ENCODE measurements at regions not wholly inside any gene's neighbourhood (a gene's known extent, or its start where the extent isn't known, plus 50 kb on each side); places are given as distances from the start of the nearest gene placed in this dataset.

- H3K27me3 ChIP-seq (ENCODE audit: control insufficient read depth, insufficient read depth, low read length) = no peaks in the 10 kb centered on the region
- H3K4me1 ChIP-seq (ENCODE audit: control insufficient read depth, insufficient read depth, low read length) = no peaks in the 10 kb centered on the region
- H3K27ac ChIP-seq (ENCODE audit: low read depth, low read length) = no peak overlapping the region
- DNase-seq (ENCODE audit: low read depth in 4 of 6, low spot score in 6 of 6) = peak in 1 of 6 donors; percentile 44
- H3K4me3 ChIP-seq (ENCODE audit: low read depth, low read length) = no peak overlapping the region
- no peaks in the 10 kb centered on the region for H3K9me3 ChIP-seq (ENCODE audit: control insufficient read depth, insufficient read depth, low read length)
- no CpG with 5 or more reads among the region's 1 CpG for WGBS (ENCODE audit: insufficient coverage)
- no peaks in the 10 kb centered on the region for H3K36me3 ChIP-seq (ENCODE audit: control insufficient read depth, insufficient read depth, low read length)
These were observed 256.0 kb upstream of the FLRT2 start for GRCh38 chr14:85273952-85274351.

GRCh38 chr14:85276161-85276978, 253.6 kb upstream of the FLRT2 start:
- WGBS (ENCODE audit: insufficient coverage) = 94% methylated on average over 2 of the region's 5 CpGs
- Histone ChIP-seq H3K4me3 (ENCODE audit: low read depth, low read length) (no peak overlapping the region), H3K4me1 (ENCODE audit: control insufficient read depth, insufficient read depth, low read length) (no peaks in the 10 kb centered on the region), H3K9me3 (ENCODE audit: control insufficient read depth, insufficient read depth, low read length) (no peaks in the 10 kb centered on the region), H3K27me3 (ENCODE audit: control insufficient read depth, insufficient read depth, low read length) (no peaks in the 10 kb centered on the region), H3K27ac (ENCODE audit: low read depth, low read length) (no peak overlapping the region), H3K36me3 (ENCODE audit: control insufficient read depth, insufficient read depth, low read length) (no peaks in the 10 kb centered on the region)
- peak in 1 of 6 donors; percentile 74 for DNase-seq (ENCODE audit: low read depth in 4 of 6, low spot score in 6 of 6)

- Histone ChIP-seq H3K9me3 (ENCODE audit: control insufficient read depth, insufficient read depth, low read length) (no peaks in the 10 kb centered on the region), H3K36me3 (ENCODE audit: control insufficient read depth, insufficient read depth, low read length) (no peaks in the 10 kb centered on the region), H3K4me1 (ENCODE audit: control insufficient read depth, insufficient read depth, low read length) (no peaks in the 10 kb centered on the region), H3K27ac (ENCODE audit: low read depth, low read length) (no peak overlapping the region), H3K27me3 (ENCODE audit: control insufficient read depth, insufficient read depth, low read length) (no peaks in the 10 kb centered on the region), H3K4me3 (ENCODE audit: low read depth, low read length) (no peak overlapping the region)
- no CpG with 5 or more reads among the region's 2 CpGs for WGBS (ENCODE audit: insufficient coverage)
- DNase-seq (ENCODE audit: low read depth in 4 of 6, low spot score in 6 of 6) = no peak
These were observed 253.0 kb upstream of the FLRT2 start for GRCh38 chr14:85276979-85277228.

GRCh38 chr14:85279407-85279806, 250.5 kb upstream of the FLRT2 start:
- no peaks in the 10 kb centered on the region for H3K9me3 ChIP-seq (ENCODE audit: control insufficient read depth, insufficient read depth, low read length)
- no peak overlapping the region for H3K4me3 ChIP-seq (ENCODE audit: low read depth, low read length)
- H3K27me3 ChIP-seq (ENCODE audit: control insufficient read depth, insufficient read depth, low read length) = no peaks in the 10 kb centered on the region
- H3K36me3 ChIP-seq (ENCODE audit: control insufficient read depth, insufficient read depth, low read length) = no peaks in the 10 kb centered on the region
- WGBS (ENCODE audit: insufficient coverage) = no CpG with 5 or more reads among the region's 1 CpG
- no peaks in the 10 kb centered on the region for H3K4me1 ChIP-seq (ENCODE audit: control insufficient read depth, insufficient read depth, low read length)
- no peak for DNase-seq (ENCODE audit: low read depth in 4 of 6, low spot score in 6 of 6)
- H3K27ac ChIP-seq (ENCODE audit: low read depth, low read length) = no peak overlapping the region

GRCh38 chr14:85280074-85280473, 249.9 kb upstream of the FLRT2 start:
- H3K27me3 ChIP-seq (ENCODE audit: control insufficient read depth, insufficient read depth, low read length) = no peaks in the 10 kb centered on the region
- H3K4me1 ChIP-seq (ENCODE audit: control insufficient read depth, insufficient read depth, low read length) = no peaks in the 10 kb centered on the region
- H3K36me3 ChIP-seq (ENCODE audit: control insufficient read depth, insufficient read depth, low read length) = no peaks in the 10 kb centered on the region
- H3K27ac ChIP-seq (ENCODE audit: low read depth, low read length) = no peak overlapping the region
- H3K9me3 ChIP-seq (ENCODE audit: control insufficient read depth, insufficient read depth, low read length) = no peaks in the 10 kb centered on the region
- no peak for DNase-seq (ENCODE audit: low read depth in 4 of 6, low spot score in 6 of 6)
- H3K4me3 ChIP-seq (ENCODE audit: low read depth, low read length) = no peak overlapping the region
- WGBS (ENCODE audit: insufficient coverage) = 93% methylated on average over 2 of the region's 2 CpGs

GRCh38 chr14:85281921-85282320, 248.0 kb upstream of the FLRT2 start:
- Histone ChIP-seq H3K4me3 (ENCODE audit: low read depth, low read length) (no peak overlapping the region), H3K27me3 (ENCODE audit: control insufficient read depth, insufficient read depth, low read length) (no peaks in the 10 kb centered on the region), H3K36me3 (ENCODE audit: control insufficient read depth, insufficient read depth, low read length) (no peaks in the 10 kb centered on the region), H3K9me3 (ENCODE audit: control insufficient read depth, insufficient read depth, low read length) (no peaks in the 10 kb centered on the region), H3K4me1 (ENCODE audit: control insufficient read depth, insufficient read depth, low read length) (no peaks in the 10 kb centered on the region), H3K27ac (ENCODE audit: low read depth, low read length) (no peak overlapping the region)
- no peak for DNase-seq (ENCODE audit: low read depth in 4 of 6, low spot score in 6 of 6)
- WGBS (ENCODE audit: insufficient coverage) = no CpG with 5 or more reads among the region's 3 CpGs

- no peak overlapping the region for H3K27ac ChIP-seq (ENCODE audit: low read depth, low read length)
- WGBS (ENCODE audit: insufficient coverage) = 100% methylated on average over 1 of the region's 3 CpGs
- no peaks in the 10 kb centered on the region for H3K4me1 ChIP-seq (ENCODE audit: control insufficient read depth, insufficient read depth, low read length)
- H3K4me3 ChIP-seq (ENCODE audit: low read depth, low read length) = no peak overlapping the region
- H3K9me3 ChIP-seq (ENCODE audit: control insufficient read depth, insufficient read depth, low read length) = no peaks in the 10 kb centered on the region
- no peak for DNase-seq (ENCODE audit: low read depth in 4 of 6, low spot score in 6 of 6)
- no peaks in the 10 kb centered on the region for H3K27me3 ChIP-seq (ENCODE audit: control insufficient read depth, insufficient read depth, low read length)
- no peaks in the 10 kb centered on the region for H3K36me3 ChIP-seq (ENCODE audit: control insufficient read depth, insufficient read depth, low read length)
These were observed 241.9 kb upstream of the FLRT2 start for GRCh38 chr14:85288041-85288440.

GRCh38 chr14:85291731-85292130, 238.2 kb upstream of the FLRT2 start:
- Histone ChIP-seq H3K27me3 (ENCODE audit: control insufficient read depth, insufficient read depth, low read length) (no peaks in the 10 kb centered on the region), H3K9me3 (ENCODE audit: control insufficient read depth, insufficient read depth, low read length) (no peaks in the 10 kb centered on the region)

GRCh38 chr14:85293612-85294234, 236.2 kb upstream of the FLRT2 start:
- H3K27me3 ChIP-seq (ENCODE audit: control insufficient read depth, insufficient read depth, low read length) = no peaks in the 10 kb centered on the region
- H3K36me3 ChIP-seq (ENCODE audit: control insufficient read depth, insufficient read depth, low read length) = no peaks in the 10 kb centered on the region
- no peaks in the 10 kb centered on the region for H3K4me1 ChIP-seq (ENCODE audit: control insufficient read depth, insufficient read depth, low read length)
- no peaks in the 10 kb centered on the region for H3K9me3 ChIP-seq (ENCODE audit: control insufficient read depth, insufficient read depth, low read length)
- H3K4me3 ChIP-seq (ENCODE audit: low read depth, low read length) = no peak overlapping the region
- no peak overlapping the region for H3K27ac ChIP-seq (ENCODE audit: low read depth, low read length)
- no peak for DNase-seq (ENCODE audit: low read depth in 4 of 6, low spot score in 6 of 6)
- WGBS (ENCODE audit: insufficient coverage) = no CpG with 5 or more reads among the region's 6 CpGs

More at GRCh38 chr14:85291731-85292130, 238.2 kb upstream of the FLRT2 start:
- Histone ChIP-seq H3K4me3 (ENCODE audit: low read depth, low read length) (no peak overlapping the region), H3K4me1 (ENCODE audit: control insufficient read depth, insufficient read depth, low read length) (no peaks in the 10 kb centered on the region), H3K36me3 (ENCODE audit: control insufficient read depth, insufficient read depth, low read length) (no peaks in the 10 kb centered on the region), H3K27ac (ENCODE audit: low read depth, low read length) (no peak overlapping the region)
- DNase-seq (ENCODE audit: low read depth in 4 of 6, low spot score in 6 of 6) = no peak
- no CpG with 5 or more reads among the region's 3 CpGs for WGBS (ENCODE audit: insufficient coverage)

- no peak for DNase-seq (ENCODE audit: low read depth in 4 of 6, low spot score in 6 of 6)
- WGBS (ENCODE audit: insufficient coverage) = no CpG with 5 or more reads among the region's 1 CpG
- Histone ChIP-seq H3K36me3 (ENCODE audit: control insufficient read depth, insufficient read depth, low read length) (no peaks in the 10 kb centered on the region), H3K9me3 (ENCODE audit: control insufficient read depth, insufficient read depth, low read length) (no peaks in the 10 kb centered on the region), H3K27ac (ENCODE audit: low read depth, low read length) (no peak overlapping the region), H3K27me3 (ENCODE audit: control insufficient read depth, insufficient read depth, low read length) (no peaks in the 10 kb centered on the region), H3K4me3 (ENCODE audit: low read depth, low read length) (no peak overlapping the region), H3K4me1 (ENCODE audit: control insufficient read depth, insufficient read depth, low read length) (no peaks in the 10 kb centered on the region)
These were observed 234.6 kb upstream of the FLRT2 start for GRCh38 chr14:85295318-85295717.
